Stimulated activated naive CD4-positive, alpha-beta T cell treated with Interleukin-2 at 50 U/mL for 16 hours (primary cell): ENCODE measurements at regions not wholly inside any gene's neighbourhood (a gene's known extent, or its start where the extent isn't known, plus 50 kb on each side); places are given as distances from the start of the nearest gene placed in this dataset.
"Not testable (repeated sequence)": the region's sequence is repeated elsewhere in the genome, so short reads cannot be mapped to it uniquely, and the experiment has no call there.

Experiments used
- DNase-seq: peaks from one replicate; lab custom pipeline; 2025; lab: John Stamatoyannopoulos, UW

DNA sequence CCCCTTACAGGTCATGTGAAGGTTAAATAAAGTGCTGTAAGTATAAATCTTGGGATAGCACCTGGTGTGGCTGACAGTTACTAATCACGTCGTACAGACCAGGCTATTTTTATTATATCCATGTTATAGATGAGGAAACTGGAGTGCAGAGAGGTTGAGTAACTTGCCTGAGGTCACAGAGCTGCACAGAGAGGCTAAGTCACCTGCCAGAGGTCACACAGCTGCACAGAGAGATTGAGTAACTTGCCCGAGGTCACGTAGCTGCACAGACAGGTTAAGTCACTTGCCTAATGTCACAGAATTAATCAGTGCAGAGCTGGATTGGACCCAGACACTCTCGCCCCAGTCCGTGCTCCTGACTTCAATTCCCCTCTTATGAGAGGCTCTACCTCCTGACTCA is 171.5 kb downstream of the NUP210 start:
- no peak for DNase-seq

DNA sequence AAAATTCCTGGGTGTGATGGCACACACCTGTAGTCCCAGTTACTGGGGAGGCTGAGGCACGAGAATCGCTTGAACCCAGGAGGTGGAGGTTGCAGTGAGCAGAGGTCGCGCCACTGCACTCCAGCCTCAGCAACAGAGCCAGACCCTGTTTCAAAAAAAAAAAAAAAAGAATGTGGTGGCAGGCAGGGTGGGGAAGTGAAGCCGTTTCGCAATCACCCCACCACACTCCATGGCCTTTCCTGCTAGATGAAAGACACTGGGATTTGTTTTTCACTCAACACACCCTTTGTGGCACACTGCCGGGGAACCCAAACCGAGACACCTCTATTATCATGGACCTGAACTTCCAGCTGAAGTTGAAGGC is 172.4 kb upstream of the IQSEC1 start:
- DNase-seq: no peak

DNA sequence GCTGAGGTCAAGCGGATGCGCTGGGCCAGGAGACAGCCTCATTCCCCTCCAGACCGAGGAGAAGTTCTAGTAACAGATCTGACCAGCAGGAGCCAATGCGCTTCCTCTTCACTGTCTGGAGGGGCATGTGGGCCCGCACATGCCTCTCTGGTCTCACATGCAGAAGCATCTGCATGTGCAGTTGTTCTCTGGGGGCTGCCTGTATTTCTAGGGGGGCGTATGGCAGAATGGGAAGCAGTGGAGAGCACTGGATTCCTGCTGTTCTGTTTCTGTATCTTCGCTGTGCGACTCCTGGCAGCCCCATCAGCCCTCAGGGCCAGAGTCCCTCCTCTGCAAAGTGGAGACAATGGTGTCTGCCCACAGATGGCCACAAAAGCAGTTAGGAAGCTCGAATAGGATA is 170.4 kb upstream of the IQSEC1 start:
- DNase-seq: no peak

DNA sequence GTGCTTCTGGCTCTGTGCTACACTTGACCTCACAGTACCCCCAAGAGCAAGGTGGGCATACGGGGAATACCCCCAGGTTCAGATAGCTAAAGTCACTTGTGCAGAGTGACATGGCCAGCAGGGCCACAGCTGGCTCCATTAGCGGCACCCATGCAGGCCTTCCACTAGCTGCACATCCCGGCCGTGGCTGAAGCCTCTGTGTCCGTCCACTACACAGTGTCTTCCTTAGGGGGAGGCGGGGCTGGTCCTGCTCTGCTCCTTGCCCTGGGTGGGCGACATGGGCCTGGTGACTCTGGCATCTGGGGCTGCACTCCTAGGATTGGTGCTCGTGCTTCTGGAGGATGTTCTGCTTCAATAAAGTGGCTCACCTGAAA is 169.1 kb upstream of the IQSEC1 start:
- DNase-seq: no peak

DNA sequence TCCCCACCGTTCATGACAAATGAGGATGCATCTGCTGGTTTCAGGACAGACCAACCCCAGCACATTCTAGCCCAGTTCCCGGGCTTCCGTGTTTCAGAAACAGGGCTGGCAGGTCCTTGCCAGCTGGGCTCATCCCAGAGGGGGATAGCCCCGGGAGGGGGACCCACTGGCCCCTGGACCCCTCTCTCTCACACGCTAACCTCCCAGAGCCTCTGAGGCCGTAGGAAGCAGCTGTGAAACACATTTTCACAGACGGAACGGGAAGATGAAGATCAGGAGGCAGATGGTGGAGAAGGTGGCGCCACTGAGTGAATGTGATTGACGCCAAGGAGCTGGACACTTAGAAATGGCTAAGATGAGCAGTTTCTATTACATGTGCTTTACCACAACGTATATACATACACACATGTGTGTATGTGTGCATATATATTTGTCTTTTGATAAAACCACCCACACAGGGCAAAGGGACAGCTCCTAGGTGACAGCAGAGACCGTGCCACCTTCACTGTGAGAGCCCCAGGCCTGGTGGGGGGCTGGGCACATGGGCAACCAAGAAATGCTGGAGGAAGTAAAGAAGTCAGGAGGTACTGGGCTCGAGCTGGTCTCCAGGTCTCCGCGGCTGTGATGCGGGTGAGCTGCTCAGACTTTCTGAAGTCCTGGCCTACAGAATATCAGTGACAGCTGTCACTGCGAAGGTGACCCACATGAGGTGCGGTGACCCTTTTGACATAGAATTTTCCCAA is 168.6 kb upstream of the IQSEC1 start:
- no peak for DNase-seq

DNA sequence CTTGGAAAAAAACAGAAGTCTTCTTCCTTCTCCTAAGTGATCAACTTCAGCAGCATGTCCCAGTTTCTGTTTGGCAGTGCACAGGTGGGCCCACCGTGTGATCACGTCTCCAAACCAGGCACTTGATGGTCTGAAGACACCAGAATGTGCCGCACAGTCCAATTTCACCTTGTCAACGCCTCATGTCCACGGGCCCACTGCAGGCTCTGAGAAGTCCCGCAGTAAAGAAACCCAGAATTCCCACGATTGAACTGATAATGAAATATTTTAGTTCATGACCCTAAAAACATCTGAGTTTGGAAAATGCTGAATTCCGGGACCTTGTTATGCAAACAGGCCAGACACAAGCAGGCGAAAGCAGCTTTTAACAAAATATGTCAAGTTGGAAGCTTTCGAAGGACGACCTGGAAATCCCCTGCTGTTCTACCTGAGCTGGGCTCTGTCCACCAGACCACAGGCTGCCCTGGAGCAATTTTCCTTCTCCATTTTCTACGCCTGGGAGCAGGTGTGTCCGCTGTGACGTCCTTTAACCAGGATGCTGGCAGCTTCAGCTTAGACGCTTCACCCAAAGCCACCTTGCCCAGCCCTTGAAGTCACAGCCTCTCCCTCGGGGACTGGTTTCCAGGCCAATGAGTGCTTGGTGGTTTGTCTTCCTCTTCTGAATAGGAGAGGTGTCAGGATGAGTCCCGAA is 167.8 kb upstream of the IQSEC1 start:
- DNase-seq: no peak

DNA sequence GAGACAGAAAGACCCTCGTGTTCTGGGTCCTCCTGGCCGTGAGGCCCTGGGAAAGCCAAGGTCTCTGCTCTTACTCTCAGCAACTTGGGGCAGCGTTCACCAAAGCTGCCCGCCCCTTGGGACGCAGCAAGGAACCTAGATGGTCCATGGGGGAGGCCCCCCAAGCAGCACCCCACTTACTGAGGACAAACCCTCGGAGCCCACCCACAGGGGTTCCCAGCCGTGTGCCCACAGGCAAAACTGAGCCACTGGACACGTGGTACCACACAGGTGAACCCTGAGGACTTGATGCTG is 166.2 kb upstream of the IQSEC1 start:
- no peak for DNase-seq

DNA sequence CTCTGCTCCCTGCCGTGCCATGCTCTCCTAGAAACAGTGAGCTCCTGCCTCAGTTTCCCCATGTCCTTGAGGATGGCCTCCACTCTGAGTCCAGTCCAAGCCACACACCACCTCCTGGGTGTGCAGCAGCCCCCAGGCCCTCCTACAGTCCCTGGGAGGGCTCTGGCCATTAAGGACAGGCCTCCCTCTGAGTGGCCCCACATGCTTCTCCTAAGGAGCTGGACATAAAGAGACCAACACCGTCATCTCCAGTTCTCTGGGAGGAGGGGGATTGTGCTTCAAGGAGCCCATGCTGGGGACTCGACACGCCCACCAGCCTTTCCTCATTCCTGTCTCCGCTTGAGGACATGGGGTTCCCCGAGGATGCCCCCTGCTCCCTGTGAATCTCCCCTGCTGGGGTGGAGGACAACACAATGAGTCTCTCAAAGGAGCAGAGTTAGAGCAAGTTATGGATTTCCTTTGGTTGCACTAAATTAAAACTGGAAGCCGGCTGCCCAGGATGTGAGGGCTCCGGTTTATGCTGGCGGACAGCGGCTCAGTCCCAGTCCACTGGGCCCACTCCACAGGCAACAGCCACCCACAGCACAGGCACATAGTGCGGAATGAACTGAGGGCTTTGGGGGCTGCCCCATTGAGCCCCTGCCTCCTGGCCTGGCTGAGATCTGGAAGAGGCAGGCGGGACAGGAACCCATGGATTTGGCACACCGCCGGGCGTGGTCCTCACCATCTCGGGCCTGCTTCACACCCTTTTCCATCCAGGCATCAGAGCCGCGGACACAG is 165.6 kb upstream of the IQSEC1 start:
- DNase-seq: no peak

DNA sequence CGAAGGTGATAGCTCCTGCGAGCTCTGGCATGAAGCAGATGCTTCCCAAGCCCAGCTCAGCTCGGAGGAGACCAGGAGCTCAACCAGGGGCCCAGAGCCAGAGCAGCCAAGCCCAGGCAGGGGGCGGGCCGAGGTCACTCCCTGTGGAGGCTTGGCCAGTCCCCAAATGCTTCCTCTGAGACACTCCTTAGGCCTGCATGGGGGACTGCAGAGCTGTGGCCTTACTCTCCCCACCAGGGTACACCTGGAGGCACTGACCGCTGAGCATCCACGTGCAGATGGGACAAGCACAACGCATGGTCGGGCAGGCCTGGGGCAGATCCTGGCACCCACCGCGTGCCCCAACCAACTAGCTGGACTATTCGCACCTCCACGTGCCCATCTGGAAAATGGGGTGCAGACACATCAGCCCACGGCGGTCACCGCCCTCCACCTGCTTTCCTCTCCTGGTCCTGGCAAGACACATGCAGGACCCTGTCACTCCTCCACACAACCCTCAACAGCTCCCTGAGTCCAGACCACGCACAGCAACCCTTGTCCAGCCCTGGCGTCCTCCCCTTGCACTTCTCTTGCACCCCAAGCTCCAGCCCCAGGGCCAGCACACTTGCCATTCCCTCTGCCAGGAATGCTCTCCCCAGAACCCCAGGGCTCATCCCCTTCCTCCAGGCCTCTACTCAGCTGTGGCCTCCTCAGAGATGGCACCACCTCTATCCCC is 164.7 kb upstream of the IQSEC1 start:
- DNase-seq: no peak

DNA sequence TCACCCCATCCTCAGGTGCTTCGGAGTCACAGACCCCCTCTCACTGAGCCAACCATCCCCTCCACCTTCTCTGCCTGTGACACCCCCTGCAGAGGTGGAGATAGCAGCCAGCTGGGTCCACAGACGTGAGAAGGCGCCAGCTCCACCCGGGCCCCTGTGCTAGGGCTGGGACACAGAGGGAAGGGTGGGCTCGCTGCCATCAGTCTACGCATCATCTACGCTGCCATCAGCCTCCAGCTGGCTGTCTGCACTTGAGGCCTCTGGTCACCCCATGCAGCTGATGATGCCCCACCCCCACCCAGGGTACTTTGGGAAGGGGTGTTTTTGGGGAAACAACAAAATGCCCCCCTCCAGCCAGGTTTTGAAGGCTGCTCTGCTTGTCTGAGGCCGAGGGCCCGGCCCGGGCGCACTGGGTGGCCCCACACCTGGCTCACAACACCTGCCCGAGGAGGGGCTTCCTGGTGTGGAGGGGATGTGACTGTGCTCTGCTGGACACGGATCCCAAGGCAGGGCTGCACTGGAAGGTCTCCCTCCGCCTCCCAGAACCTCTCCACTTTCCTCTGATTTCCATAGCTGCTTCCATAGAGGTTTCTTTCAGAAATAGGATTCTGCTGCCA is 163.4 kb upstream of the IQSEC1 start:
- no peak for DNase-seq

DNA sequence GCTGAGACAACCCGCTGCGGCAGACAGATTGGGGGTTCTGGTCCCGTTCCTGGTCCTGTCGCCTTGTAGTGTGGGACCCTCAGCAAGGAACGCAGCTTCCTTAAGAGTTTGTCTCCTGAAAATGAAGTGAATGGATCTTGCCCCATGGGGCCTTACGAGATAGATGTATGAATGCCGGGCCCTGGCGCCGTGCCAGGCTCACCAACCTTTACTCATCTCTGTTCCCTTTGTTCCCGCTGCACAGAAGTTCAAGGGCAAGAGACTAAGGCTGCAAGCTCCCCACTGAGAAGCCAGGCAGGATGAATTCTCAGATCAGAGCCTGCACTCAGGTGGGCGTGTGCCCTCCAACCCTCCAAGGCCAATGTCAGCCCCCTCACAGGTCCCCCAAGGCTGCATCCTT is 162.7 kb upstream of the IQSEC1 start:
- no peak for DNase-seq

DNA sequence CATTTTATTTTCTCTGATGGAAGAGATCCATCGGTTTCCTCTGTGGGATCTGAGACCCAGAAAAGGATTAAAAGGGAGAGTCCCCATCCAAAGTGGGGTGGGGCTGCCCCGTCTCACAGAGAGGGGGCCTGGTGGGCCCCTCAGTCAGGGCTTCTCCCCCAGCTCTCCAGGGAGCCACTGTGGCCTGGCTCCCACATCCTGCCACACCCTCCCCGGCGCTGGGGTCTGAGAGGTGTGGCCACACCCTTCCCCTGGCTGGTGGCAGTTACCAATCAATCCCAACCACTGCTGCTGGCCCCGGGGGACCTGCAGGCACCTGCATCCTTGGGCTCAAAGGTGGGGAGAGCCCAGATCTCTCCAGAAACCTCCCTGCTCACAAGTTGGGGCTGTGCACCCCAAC is 161.8 kb upstream of the IQSEC1 start:
- no peak for DNase-seq

DNA sequence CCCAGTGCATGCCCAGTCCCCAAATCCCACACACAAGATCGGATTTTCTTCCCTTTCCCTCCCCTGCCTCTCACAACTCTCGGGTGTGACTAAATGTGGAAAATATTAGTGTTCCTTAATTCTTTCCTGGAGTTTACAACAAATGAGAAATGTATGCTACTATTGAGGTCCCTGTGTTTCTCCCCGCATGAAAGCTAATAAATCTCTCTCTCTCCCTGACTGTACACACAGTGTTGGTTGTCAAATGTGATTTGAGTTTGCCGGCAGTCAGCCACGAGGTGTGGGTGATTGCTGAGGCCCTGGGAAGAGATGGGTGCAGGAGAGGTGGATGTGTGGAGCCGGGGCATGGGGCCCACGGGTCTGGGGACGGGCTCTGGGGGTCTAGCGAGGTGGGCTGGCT is 161.4 kb upstream of the IQSEC1 start:
- DNase-seq: no peak

DNA sequence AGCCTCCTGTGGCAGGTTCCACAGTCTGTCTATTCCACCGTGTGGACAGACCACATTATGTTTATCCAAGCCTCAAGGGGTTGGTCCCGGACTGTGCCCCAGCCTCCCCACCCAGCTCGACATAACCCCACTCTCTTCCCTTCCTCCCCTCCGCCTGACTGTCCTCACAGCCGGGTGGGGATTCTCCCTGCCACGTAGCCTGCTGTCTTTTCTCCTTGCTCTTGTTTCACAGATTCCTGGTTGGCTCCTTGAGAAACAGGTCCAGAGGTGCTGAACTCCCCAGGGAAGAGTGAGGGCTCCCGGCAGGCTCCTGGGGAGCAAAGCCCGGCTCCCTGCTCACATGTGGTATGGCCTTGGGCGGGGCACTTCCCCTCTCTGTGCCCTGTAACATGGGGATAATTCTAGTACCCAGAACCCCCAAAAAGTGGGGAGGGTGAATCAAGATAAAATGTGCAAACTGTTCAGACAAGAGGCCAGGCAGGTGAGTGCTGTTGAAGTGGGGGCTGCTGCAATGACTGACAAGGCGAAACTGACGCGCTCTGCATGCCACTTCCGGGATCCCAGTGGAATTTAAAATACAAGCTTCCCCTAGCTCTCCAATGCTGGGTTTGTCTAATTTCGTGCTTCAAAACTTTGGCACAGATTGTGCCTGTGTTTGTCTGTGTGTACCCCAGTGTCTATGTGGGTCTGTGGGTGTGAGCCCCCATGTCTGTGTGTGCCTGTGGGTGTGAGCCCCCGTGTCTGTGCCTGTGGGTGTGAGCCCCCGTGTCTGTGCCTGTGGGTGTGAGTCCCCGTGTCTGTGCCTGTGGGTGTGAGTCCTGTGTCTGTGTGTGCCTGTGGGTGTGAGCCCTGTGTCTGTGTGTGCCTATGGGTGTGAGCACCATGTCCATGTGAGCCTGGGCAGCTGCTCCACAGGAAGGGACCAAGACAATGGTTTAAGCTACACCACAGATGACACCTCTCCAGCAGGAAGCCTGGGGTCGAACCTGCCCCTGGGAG is 160.6 kb upstream of the IQSEC1 start:
- DNase-seq: no peak

DNA sequence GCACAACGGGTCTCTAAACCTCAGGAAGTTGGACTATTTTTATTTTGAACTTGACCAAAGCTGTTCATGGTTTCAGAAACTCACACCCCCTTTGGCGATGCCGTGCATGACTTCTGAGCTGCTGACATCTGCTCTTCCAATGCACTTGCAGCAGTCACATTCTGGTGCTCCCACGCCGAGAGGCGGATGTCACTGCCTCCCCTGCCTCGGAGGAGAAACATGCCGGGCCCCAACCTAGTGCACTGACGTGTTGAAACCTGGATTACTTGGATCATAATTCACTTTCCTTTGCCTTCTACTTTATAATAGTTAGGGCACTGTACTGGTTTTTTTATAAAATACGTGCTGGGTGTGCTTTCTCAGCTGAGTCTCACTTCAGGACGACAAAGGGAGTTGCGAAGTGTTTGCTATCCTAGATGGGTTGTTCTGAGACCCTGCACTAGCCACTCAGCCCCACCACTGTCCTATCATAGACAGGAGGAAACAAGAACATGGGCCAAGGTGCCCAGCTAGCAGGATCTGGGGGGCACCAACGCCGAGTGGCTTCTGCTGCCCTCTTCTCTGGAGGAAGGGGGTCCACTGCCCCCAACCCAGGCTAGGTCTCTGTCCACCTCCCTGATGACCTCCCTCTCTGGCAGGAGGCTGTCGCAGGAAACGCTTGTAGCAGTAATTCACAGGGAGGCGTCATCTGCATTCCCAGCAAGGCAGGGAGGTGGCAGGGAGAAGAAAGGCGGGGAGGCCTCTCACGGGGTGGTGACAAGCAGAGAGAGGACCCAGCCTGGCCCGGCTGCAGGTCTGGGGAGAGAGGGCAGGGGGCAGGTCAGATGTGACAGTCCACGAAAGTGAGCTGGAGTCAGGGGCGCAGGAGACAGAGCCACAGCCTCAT is 158.8 kb upstream of the IQSEC1 start:
- DNase-seq: no peak

DNA sequence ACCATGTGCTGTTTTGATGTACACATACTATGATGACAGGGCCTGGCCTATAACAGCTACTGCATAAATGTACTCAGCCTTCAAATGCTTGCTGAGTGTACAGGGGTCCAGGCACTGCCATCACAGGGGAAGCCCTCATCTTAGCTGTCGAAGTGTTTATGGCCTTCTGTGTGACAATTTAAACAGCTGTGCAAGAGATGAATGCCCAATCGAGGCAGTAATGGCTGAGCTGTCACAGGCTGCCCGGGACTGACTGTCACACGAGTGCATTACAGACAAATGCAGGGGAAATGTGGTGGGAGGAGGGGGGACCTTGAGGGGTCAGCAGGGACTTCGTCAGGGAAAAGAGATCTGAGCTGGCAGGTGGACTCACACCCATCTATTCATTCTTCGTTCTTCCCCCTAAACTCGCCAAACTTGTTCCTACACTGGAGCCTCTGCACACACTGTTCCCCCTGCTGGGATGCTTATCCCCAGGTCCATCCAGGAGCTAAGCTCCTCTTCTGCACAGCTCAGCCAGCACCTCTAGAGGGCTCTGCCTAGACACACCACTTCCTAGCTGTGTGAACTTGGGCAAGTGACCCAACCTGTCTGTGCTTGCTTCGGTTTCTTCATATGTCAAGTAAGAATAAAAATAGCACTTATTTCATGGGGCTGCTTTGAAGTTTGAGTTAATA is 156.2 kb upstream of the IQSEC1 start:
- DNase-seq: no peak

DNA sequence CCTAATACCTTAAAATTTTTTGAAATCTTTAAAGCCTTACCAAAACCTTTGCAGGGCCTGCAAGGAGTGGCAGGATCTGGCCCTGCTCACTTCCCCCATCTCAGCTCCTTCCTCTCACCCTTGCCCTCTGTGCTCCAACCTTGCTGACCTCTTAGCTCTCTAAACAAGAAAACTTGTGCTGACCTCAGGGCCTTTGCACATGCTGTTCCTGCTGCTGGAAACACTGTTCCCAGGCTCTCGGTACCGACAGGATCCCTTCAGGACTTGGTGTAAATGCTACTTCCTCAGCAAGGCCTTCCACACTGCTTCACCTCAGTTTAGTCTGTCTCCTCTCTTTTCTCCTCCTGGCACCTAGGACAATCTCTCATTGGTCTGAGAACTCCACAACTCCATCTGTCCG is 155.4 kb upstream of the IQSEC1 start:
- DNase-seq: no peak

DNA sequence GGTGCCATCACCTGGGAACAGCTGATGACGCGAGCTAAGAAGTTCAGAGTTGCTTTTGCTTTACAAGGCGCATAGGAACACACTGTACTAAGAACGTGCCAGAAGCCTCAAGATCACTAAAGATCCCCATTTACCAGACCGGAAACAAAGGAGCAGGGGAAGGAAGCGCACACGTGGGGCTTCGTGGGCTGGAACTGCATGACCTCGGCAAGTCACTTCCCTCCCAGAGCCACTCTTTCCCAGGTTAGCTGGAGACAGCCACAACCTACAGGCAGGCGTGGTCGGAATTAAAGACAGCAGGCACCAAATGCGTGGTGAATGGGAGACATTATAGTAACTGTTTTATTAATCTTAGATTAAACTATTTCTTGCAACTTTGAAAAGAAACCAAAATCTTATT is 154.9 kb upstream of the IQSEC1 start:
- DNase-seq: not testable (repeated sequence)

DNA sequence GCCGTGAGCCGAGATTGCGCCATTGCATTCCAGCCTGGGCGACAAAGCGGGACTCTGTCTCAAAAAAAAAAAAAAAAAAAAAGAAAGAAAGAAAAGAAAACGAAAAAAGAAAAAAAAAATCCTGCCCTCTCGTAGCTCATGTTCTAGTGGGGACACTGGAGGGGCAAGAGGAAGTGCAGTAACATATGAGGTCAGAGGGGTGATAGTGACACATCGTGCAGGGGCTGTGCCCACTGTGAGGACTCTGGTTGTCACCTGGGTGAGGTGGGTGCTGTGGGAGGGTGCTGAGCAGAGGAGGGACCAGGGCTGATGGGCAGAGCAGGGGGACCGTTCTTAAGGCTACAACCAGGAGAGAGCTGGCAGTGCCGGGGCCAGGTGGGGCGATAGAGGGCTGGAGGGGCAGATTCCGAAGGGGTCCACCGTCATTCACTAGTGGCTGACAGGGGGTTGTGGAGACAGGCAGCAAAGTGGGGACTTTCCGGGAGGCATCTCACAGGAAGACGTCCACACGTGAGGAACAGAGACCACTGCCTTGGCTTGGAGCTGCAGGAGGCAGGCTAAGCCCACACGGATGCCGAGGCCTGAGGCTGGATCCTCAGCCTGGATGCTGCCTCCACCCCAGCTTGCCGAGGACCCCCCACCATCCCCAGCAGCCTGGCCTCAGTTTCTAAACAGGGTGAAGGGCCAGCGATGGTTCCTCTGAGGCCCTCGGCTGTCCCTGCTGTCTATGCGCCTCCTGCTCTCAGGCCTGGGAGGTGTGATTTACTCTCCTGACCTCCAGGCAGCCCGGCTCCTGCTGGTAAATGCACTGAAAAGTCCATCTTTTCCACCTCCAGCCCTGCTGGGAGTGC is 154.3 kb upstream of the IQSEC1 start:
- no peak for DNase-seq
